Vagina (tissue), 2 donors: ENCODE measurements at regions not wholly inside any gene's neighbourhood (a gene's known extent, or its start where the extent isn't known, plus 50 kb on each side); places are given as distances from the start of the nearest gene placed in this dataset.

Experiments used
- DNase-seq, 2 donors: peaks; one replicate each; pipeline ENCODE4 v3.0.0-alpha.2; 2017; ENCODE audit errors: extremely low spot score in 2 of 2
- H3K27ac ChIP-seq: fragments of 200-600 bp; sonication (generic); one replicate; pipeline ENCODE4 v1.5.1; 2019
- H3K27me3 ChIP-seq: fragments of 200-600 bp; sonication (generic); one replicate; pipeline ENCODE4 v1.5.1; 2019
- H3K36me3 ChIP-seq, 2 donors: fragments of 200-600 bp; sonication (generic); one replicate each; pipeline ENCODE4 v1.5.1; 2017 to 2019
- H3K4me1 ChIP-seq: fragments of 200-600 bp; sonication (generic); one replicate; pipeline ENCODE4 v1.5.1; 2019
- H3K4me3 ChIP-seq, 2 donors: fragments of 200-600 bp; sonication (generic); 1 replicate in 1 of 2; 2 replicates in 1 of 2; pipeline ENCODE4 v1.5.1; 2016 to 2019
- H3K9me3 ChIP-seq: fragments of 200-600 bp; sonication (generic); one replicate; pipeline ENCODE4 v1.5.1; 2019
- CTCF ChIP-seq, 3 experiments: fragments of 450-650 bp in 2 of 3; fragments of 200-600 bp in 1 of 3; sonication (generic) in 1 of 3; IDR thresholded peaks; one replicate each; pipeline ENCODE4 v1.5.1; 2017 to 2019; ENCODE audit warnings: antibody characterized with exemption in 3 of 3, mild to moderate bottlenecking in 2 of 3, moderate library complexity in 2 of 3
- POLR2A ChIP-seq, 2 donors: fragments of 450-650 bp; IDR thresholded peaks; one replicate each; pipeline ENCODE4 v1.6.1; 2017; ENCODE audit warnings: antibody characterized with exemption in 2 of 2, mild to moderate bottlenecking in 2 of 2, moderate library complexity in 2 of 2
- POLR2AphosphoS5 ChIP-seq, 2 donors: sonication (generic); formaldehyde crosslinking; IDR thresholded peaks; one replicate each; pipeline ENCODE4 v1.9.0; 2017; ENCODE audit warnings: antibody characterized with exemption in 2 of 2, mild to moderate bottlenecking in 2 of 2, low read depth in 1 of 2; ENCODE audit not compliant: insufficient read depth in 1 of 2
- intact Hi-C: fragments of 100-400 bp; cut with DNase I; formaldehyde crosslinking; loops from one replicate; pipeline ENCODE4 v1.15.1; 2023

GRCh38 chr12:63470161-63470560 lies 198.1 kb downstream of the DPY19L2 start:
- no peaks in the 10 kb centered on the region for H3K9me3 ChIP-seq
- H3K4me1 ChIP-seq: no peaks in the 10 kb centered on the region
- no peak overlapping the region for H3K27ac ChIP-seq
- DNase-seq: no peak
- no peaks in the 10 kb centered on the region for H3K36me3 ChIP-seq
- no peak overlapping the region for H3K4me3 ChIP-seq
- intact Hi-C loops: no loop called here
- TF ChIP-seq POLR2A (IDR thresholded peaks at IDR 0.05): no peak
- TF ChIP-seq CTCF (IDR thresholded peaks at IDR 0.05): no peak
- TF ChIP-seq POLR2AphosphoS5 (IDR thresholded peaks at IDR 0.05; ENCODE audit: insufficient read depth in 1 of 2, low read depth in 1 of 2): no peak
- H3K27me3 ChIP-seq: no peaks in the 10 kb centered on the region

GRCh38 chr12:63467951-63468350 lies 200.3 kb downstream of the DPY19L2 start:
- no peak overlapping the region for H3K27ac ChIP-seq
- no peaks in the 10 kb centered on the region for H3K9me3 ChIP-seq
- no peaks in the 10 kb centered on the region for H3K4me1 ChIP-seq
- H3K4me3 ChIP-seq: no peak overlapping the region
- H3K27me3 ChIP-seq: no peaks in the 10 kb centered on the region
- intact Hi-C loops: no loop called here
- TF ChIP-seq CTCF (IDR thresholded peaks at IDR 0.05): no peak
- H3K36me3 ChIP-seq: no peaks in the 10 kb centered on the region
- DNase-seq: no peak

- intact Hi-C loops: no loop called here
- TF ChIP-seq CTCF (IDR thresholded peaks at IDR 0.05) (no peak), POLR2AphosphoS5 (IDR thresholded peaks at IDR 0.05; ENCODE audit: insufficient read depth in 1 of 2, low read depth in 1 of 2) (no peak), POLR2A (IDR thresholded peaks at IDR 0.05) (no peak)
- Histone ChIP-seq H3K4me3 (no peak overlapping the region), H3K27me3 (no peaks in the 10 kb centered on the region), H3K4me1 (no peaks in the 10 kb centered on the region), H3K9me3 (no peaks in the 10 kb centered on the region), H3K36me3 (no peaks in the 10 kb centered on the region), H3K27ac (no peak overlapping the region)
- DNase-seq: no peak
These were observed 210.4 kb downstream of the DPY19L2 start for GRCh38 chr12:63457857-63458256.

- Histone ChIP-seq H3K9me3 (no peaks in the 10 kb centered on the region), H3K36me3 (no peaks in the 10 kb centered on the region), H3K4me1 (no peaks in the 10 kb centered on the region), H3K4me3 (no peak overlapping the region), H3K27me3 (no peaks in the 10 kb centered on the region), H3K27ac (no peak overlapping the region)
- intact Hi-C loops: no loop called here
- TF ChIP-seq CTCF (IDR thresholded peaks at IDR 0.05) (no peak), POLR2AphosphoS5 (IDR thresholded peaks at IDR 0.05; ENCODE audit: insufficient read depth in 1 of 2, low read depth in 1 of 2) (no peak), POLR2A (IDR thresholded peaks at IDR 0.05) (no peak)
- no peak for DNase-seq
These were observed 210.9 kb downstream of the DPY19L2 start for GRCh38 chr12:63457428-63457827.

GRCh38 chr12:63450816-63451215 lies 217.5 kb downstream of the DPY19L2 start:
- intact Hi-C loops: no loop called here
- H3K27me3 ChIP-seq: no peaks in the 10 kb centered on the region
- no peak for DNase-seq
- no peak overlapping the region for H3K4me3 ChIP-seq
- no peak overlapping the region for H3K27ac ChIP-seq
- no peaks in the 10 kb centered on the region for H3K36me3 ChIP-seq
- H3K4me1 ChIP-seq: no peaks in the 10 kb centered on the region
- TF ChIP-seq CTCF (IDR thresholded peaks at IDR 0.05) (no peak), POLR2A (IDR thresholded peaks at IDR 0.05) (no peak), POLR2AphosphoS5 (IDR thresholded peaks at IDR 0.05; ENCODE audit: insufficient read depth in 1 of 2, low read depth in 1 of 2) (no peak)
- no peaks in the 10 kb centered on the region for H3K9me3 ChIP-seq
